NCI-H146 (cell line): ENCODE measurements at regions not wholly inside any gene's neighbourhood (a gene's known extent, or its start where the extent isn't known, plus 50 kb on each side); places are given as distances from the start of the nearest gene placed in this dataset.
A peak's percentile ranks its signal among the peaks of the same experiment; 100 is the strongest.

Experiments
- DNase-seq: peaks from one replicate; lab custom pipeline; 2025; lab: John Stamatoyannopoulos, UW

DNA sequence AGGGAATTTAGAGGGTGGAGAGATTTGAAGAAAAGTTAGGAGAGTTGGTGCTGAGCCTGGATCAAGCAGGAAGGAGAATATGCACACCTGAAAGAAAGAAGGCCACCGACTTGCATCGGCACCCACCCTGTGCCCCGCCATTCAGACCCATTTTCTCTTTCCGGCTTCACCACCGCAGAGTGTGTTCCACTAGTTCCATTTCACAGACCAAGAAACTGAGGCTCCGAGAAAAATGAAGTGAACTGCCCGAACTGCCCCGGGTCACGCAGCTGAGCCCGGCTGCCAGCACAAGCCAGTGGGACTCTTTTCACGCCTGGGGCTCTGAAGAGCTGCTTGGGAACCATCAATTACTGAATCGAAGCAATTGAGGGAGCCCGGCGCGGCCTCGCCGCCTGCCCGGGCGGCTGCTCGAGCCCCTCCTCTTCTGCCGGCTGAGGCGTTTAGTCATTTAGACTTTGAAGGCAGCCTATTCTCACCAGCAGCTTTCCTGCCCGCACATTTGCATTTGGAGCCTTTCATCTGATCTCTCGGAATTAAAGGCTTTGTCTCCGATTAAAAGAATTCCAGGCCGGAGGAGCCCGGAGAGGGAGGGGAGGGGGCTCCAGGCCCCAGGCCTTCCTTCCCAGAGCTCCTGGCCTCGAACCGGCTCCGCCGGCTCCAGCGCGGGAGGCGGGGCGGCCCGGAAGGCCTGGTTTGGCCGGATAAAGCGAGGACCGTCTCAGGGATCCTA lies 140.2 kb upstream of the PJA1 start:
- no peak for DNase-seq

GRCh38 chrX:69303231-69303630 lies 138.0 kb upstream of the PJA1 start:
- no peak for DNase-seq

GRCh38 chrX:69299951-69300714 lies 134.9 kb upstream of the PJA1 start:
- DNase-seq: no peak

- no peak for DNase-seq
Measured at GRCh38 chrX:69299285-69299684, 134.0 kb upstream of the PJA1 start.

GRCh38 chrX:69298466-69299140 lies 133.3 kb upstream of the PJA1 start:
- DNase-seq: no peak

- DNase-seq: no peak
Measured at GRCh38 chrX:69297506-69297905, 132.3 kb upstream of the PJA1 start.

DNA sequence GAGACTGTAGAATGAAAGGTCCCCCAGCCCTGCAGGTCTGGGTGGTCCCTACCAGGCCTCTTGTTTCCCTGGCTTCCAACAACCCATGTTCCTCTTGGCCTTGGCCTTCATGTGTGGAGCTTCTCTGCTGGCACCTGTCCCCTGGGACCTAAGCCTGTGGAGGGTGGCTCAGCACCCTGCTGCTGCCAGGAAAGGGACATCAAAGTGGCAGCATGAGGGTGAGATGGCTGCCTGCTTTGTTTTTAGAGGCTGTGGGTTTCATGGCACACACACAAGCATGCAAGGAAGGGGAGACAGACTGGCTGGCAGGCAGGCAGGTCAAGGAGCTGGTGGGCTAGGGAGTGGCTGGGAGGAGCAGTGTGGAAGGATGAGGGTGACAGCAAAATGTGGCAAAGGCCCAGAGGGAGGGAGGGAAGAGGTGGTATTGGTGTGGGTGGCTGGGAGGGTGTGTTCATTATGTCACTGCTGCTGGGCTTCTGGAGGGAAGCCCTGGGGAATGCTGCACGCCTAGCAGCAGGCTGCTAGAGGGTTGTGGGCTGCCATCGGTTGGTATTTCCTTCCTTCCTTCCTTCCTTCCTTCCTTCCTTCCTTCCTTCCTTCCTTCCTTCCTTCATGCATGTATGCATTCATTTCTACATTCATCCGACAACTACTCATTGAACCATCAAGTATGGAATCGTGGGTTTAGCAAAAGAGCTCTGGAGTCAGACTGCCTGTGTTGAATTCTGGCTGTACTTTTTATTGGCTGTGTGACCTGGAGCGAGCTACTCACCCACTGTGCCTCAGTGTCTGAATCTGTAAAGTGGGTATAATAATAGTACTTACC lies 128.7 kb upstream of the PJA1 start:
- no peak for DNase-seq

- no peak for DNase-seq
Measured at GRCh38 chrX:69291116-69291515, 125.9 kb upstream of the PJA1 start.

DNA sequence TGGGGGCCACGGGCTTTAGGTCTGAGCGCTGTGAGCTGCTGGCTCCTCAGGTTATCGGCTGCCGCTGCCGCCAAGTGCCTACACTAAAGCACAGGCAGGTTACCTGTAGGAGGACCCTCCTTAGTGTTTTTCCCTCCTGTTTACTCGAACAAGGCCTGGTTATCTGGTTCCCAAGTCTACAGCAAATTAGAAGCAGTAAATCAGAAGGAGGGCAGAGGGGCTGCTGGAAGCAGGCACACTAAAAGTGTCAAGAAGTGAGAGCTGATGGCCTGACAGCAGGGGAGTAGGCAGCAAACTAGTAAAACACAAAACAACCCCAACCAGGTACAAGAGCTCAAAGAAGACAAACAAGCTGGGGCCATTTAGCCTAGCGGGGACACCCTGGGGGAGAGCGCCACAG lies 125.0 kb upstream of the PJA1 start:
- no peak for DNase-seq

GRCh38 chrX:69289793-69290123 lies 124.5 kb upstream of the PJA1 start:
- DNase-seq: no peak

DNA sequence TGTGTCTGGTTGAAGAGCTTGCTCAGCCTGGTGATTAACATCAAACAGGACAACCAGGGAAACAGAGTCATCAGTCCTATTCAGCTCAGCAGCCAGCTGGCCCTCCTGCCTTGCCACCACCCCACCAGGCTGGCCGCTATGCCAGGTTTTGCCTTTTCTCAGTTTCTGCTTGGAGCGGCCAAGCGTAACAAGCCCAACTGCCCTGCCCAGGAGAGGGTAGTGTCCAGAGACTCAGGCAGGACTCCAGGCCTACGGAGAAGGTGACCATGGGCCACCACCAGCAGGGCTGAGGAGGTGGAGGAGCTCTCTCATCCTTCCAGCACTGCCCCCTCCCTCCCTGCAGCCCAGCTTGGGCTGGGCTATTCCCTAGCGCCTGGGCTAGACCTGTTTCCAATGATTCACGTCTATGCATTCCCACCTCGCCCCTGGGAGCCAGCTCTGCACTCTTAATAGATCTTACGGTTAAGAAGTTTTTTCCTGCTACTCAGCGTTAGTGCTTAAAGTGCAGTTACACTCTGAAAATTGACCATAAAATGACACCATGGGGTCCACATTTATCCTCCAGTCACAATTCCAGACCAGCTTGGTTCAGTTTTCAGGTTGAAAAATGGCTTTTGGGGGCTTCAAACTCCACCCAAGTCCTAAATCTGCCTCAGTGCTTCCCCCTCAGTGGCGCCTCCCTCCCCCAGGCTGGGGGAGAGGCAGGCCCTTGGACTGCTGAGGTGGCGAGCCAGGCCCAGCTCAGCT lies 124.0 kb upstream of the PJA1 start:
- DNase-seq: no peak

DNA sequence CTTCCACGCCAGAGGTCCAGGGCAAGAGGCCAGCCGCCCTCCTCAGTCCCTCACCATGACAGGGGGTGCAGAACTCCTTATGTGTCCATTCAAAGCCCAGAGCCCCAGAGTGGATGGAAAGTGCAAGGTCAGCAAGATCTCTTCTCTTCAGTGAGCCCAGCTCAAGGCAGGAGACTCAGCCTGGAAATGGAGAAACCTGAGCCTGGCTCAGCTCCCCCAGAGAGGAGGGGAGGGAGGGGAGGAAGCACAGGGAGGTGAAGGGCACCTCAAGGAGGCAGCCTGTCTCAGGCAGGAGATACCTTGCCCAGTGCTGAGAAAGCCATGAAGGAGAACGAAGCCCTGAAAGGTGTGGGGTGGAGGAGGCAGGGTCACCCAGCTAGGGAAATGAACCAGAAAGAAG lies 121.8 kb upstream of the PJA1 start:
- DNase-seq: no peak

DNA sequence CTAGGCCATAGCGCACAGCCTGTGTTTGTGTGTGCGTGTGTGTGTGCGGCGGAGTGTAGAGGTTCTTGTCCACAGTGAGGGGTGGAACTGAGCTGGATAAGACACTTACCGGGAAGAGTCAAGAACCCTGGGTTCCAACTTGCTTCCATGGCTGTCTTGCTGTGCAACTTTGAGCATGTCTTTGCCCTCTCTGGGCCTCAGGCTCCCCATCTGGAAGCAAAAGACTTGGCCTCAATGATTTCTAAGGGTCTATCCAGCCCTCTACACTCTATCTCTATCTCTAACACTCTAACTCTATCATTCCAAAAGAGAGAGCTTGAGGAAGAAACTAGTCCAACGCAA lies 121.3 kb upstream of the PJA1 start:
- DNase-seq: no peak

- DNase-seq: peak; percentile 3
Measured at GRCh38 chrX:69285881-69286564, 120.8 kb upstream of the PJA1 start.

GRCh38 chrX:69285401-69285877 lies 120.2 kb upstream of the PJA1 start:
- DNase-seq: no peak

- DNase-seq: no peak
Measured at GRCh38 chrX:69284491-69284890, 119.2 kb upstream of the PJA1 start.

DNA sequence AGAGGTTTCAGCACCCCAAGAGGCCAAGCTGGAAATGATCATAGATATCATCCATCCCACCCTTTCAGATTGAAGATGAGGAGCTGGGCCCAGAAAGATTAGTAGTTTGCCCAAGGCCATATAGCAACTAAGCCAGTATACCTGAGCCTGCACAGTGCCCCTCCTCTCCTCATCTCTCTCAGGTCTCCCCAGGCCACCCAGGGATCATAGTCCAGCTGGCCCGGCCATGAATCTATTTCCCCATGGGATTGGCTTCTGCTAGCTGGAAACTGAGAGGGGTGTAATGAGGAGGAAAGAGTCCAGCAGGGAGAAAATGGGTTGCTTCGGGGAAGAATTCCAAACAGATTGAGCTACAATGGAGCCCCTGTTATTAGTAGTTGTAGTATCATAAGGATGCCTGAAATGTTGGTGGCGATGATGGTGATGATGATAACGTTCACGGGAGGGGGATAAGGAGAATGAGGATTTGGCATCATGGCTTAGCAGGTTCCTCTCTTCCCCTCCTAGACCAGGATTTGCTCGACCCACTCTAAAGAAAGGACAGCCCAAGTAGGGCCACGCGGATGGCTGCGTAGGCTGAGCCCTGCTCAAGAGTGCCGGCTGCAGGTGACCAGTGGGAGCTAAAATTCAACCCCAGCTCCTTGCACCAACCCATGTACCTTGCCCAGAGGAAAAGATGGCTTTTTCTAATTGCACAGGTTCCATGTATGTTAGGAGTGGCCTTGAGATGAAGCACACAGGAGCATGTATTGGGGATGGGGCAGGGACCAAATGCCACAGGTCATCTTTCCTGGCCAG lies 117.8 kb upstream of the PJA1 start:
- DNase-seq: no peak

GRCh38 chrX:69280933-69281332 lies 115.7 kb upstream of the PJA1 start:
- no peak for DNase-seq

DNA sequence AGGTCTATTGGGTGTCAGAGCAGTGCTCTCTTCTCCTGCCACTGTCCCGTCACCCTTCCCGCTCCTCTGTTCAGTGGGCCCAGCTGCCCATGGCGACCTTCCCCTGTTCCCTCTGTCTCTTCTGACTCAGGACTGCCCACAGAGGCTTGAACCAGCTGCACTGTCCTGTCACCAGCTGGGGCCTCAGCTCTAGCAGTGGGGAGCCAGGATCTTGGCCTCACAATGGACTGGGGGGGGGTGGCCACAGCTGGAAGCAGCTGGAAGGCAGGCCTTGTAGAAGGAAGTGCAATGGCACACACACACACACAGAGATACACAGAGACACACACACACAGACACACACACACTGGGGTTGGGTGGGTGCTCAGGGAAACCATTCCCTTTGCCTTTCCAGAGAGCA lies 114.0 kb upstream of the PJA1 start:
- DNase-seq: no peak

- DNase-seq: no peak
Measured at GRCh38 chrX:69278031-69278687, 112.9 kb upstream of the PJA1 start.
